Kidney epithelial cell (primary cell): ENCODE measurements at regions not wholly inside any gene's neighbourhood (a gene's known extent, or its start where the extent isn't known, plus 50 kb on each side); places are given as distances from the start of the nearest gene placed in this dataset.

Source experiments
- DNase-seq: peaks from one replicate; pipeline ENCODE4 v3.0.0-alpha.2; 2010; ENCODE audit warnings: low read depth
- H3K27me3 ChIP-seq: 2 replicates; pipeline ENCODE4 v1.6.0; 2011; ENCODE audit warnings: low read length; ENCODE audit not compliant: control insufficient read depth, insufficient read depth
- H3K36me3 ChIP-seq: 2 replicates; pipeline ENCODE4 v1.5.1; 2011; ENCODE audit warnings: low read length; ENCODE audit not compliant: control insufficient read depth, insufficient read depth
- H3K4me3 ChIP-seq: 2 replicates; pipeline ENCODE4 v1.5.1; 2011; ENCODE audit warnings: low read depth, mild to moderate bottlenecking, control low read depth, low read length
- TF ChIP-seq, protein P1 (sequence below): IDR thresholded peaks from 2 replicates; pipeline ENCODE4 v1.5.1; 2011; ENCODE audit warnings: mild to moderate bottlenecking, moderate library complexity, low read length, control low read depth, inconsistent platforms; ENCODE audit not compliant: insufficient read depth, poor library complexity, severe bottlenecking

DNA sequence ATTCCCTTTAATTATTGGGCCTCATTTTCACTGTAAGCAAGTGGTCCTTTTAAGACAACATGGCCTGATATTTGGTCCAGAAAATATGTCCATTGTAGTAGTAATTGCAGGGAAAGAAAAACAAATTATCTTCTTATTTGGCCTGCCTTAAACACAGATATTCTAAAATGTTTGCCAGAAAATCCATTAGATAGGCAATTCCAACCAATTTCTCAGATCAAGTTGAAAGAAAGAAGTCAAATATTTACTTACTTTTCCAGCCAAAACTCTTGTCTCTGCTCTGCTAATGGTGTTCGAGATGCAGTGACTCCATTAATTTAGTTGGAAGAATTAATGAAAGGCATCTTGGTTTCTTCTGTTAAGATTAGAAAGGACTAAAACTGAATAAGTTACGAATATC, 757.3 kb upstream of the IGFBP3 start:
- TF ChIP-seq, protein P1, sequence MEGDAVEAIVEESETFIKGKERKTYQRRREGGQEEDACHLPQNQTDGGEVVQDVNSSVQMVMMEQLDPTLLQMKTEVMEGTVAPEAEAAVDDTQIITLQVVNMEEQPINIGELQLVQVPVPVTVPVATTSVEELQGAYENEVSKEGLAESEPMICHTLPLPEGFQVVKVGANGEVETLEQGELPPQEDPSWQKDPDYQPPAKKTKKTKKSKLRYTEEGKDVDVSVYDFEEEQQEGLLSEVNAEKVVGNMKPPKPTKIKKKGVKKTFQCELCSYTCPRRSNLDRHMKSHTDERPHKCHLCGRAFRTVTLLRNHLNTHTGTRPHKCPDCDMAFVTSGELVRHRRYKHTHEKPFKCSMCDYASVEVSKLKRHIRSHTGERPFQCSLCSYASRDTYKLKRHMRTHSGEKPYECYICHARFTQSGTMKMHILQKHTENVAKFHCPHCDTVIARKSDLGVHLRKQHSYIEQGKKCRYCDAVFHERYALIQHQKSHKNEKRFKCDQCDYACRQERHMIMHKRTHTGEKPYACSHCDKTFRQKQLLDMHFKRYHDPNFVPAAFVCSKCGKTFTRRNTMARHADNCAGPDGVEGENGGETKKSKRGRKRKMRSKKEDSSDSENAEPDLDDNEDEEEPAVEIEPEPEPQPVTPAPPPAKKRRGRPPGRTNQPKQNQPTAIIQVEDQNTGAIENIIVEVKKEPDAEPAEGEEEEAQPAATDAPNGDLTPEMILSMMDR, result no peak
- H3K4me3 ChIP-seq, result no peak overlapping the region
- no peaks in the 10 kb centered on the region for H3K36me3 ChIP-seq
- no peak for DNase-seq
- H3K27me3 ChIP-seq, result no peaks in the 10 kb centered on the region

GRCh38 chr7:46675456-46675855, 754.4 kb upstream of the IGFBP3 start:
- Histone ChIP-seq H3K4me3 (no peak overlapping the region), H3K27me3 (no peaks in the 10 kb centered on the region), H3K36me3 (no peaks in the 10 kb centered on the region)
- TF ChIP-seq, protein P1, result no peak
- no peak for DNase-seq

GRCh38 chr7:46672861-46673260, 751.8 kb upstream of the IGFBP3 start:
- no peaks in the 10 kb centered on the region for H3K36me3 ChIP-seq
- TF ChIP-seq, protein P1, result no peak
- H3K4me3 ChIP-seq, result no peak overlapping the region
- DNase-seq, result no peak
- H3K27me3 ChIP-seq, result no peaks in the 10 kb centered on the region

DNA sequence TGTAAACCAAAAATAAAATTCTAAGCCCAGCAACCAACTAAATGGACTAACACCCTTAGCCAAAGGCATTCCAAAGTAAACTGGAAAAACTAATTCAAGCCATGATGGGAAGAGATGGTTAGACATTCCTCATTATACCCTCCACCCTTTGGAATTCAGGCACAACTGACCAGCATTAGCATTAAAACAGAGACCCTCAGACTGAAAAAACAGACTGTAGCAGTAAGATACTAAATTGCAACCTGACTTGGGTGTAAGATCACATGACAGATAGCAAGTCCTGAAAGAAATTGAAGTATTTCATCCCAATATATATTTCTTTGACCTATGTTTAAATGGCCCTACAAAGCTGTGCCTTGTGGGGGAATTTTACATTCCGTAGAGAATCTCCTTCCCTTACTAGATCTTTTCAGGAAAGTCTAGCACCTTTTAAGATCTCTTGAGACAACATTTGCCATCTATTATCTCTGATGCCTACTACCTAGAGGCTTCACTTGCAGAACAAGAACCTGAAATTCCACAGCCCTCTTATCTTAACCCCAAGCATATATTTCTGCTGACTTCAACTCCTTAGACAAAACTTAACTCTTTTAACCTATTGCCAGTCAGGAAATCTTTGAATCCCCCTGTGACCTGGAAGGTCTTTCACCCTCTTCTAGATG, 750.2 kb upstream of the IGFBP3 start:
- TF ChIP-seq, protein P1, result no peak
- no peak for DNase-seq
- no peaks in the 10 kb centered on the region for H3K27me3 ChIP-seq
- H3K36me3 ChIP-seq, result no peaks in the 10 kb centered on the region
- H3K4me3 ChIP-seq, result no peak overlapping the region

GRCh38 chr7:46669028-46669427, 748.0 kb upstream of the IGFBP3 start:
- H3K4me3 ChIP-seq, result no peak overlapping the region
- DNase-seq, result no peak
- TF ChIP-seq, protein P1, result no peak

GRCh38 chr7:46664453-46664852, 743.4 kb upstream of the IGFBP3 start:
- TF ChIP-seq, protein P1, result no peak
- no peaks in the 10 kb centered on the region for H3K36me3 ChIP-seq
- H3K27me3 ChIP-seq, result no peaks in the 10 kb centered on the region
- no peak for DNase-seq
- H3K4me3 ChIP-seq, result no peak overlapping the region

More at GRCh38 chr7:46669028-46669427, 748.0 kb upstream of the IGFBP3 start:
- H3K27me3 ChIP-seq, result no peaks in the 10 kb centered on the region
- H3K36me3 ChIP-seq, result no peaks in the 10 kb centered on the region
